Panc1 (cell line): ENCODE measurements at regions not wholly inside any gene's neighbourhood (a gene's known extent, or its start where the extent isn't known, plus 50 kb on each side); places are given as distances from the start of the nearest gene placed in this dataset.

ENCODE experiments used
- ATAC-seq: fragments of 200-7000 bp; cut with Tn5 transposase; 2 replicates; pipeline ENCODE4 v1.9.1; 2020; ENCODE audit warnings: mild to moderate bottlenecking, moderate library complexity
- BruUV-seq: library from RNA; stranded (reverse); fragments of 400-500 nt; replicated peaks from 2 replicates; lab custom pipeline; 2021; lab: Mats Ljungman, UMichigan
- CTCF ChIA-PET: fragments of 300-600 bp; sonication (Branson Sonifier 250); formaldehyde crosslinking; loops from one replicate; lab custom pipeline; 2022; ENCODE audit warnings: antibody characterized with exemption; lab: Charles Lee
- POLR2A ChIA-PET: fragments of 300-600 bp; sonication (Branson Sonifier 250); formaldehyde crosslinking; loops from one replicate; lab custom pipeline; 2022; ENCODE audit warnings: antibody characterized with exemption; lab: Charles Lee
- DNase-seq: peaks from one replicate; pipeline ENCODE4 v3.0.0-alpha.2; 2010; ENCODE audit warnings: low read depth, low spot score
- H3K27ac ChIP-seq: 2 replicates; pipeline ENCODE4 v1.5.1; 2011; ENCODE audit warnings: mild to moderate bottlenecking, low read length, inconsistent platforms
- H3K27me3 ChIP-seq: fragments of 200-500 bp; sonication (Bioruptor generic); 2 replicates; pipeline ENCODE4 v1.6.0; 2014; ENCODE audit warnings: low read length, inconsistent platforms; ENCODE audit not compliant: control insufficient read depth, insufficient read depth
- H3K36me3 ChIP-seq: fragments of 200-500 bp; sonication (Bioruptor generic); 2 replicates; pipeline ENCODE4 v1.5.1; 2014; ENCODE audit warnings: inconsistent platforms, mild to moderate bottlenecking, low read length, moderate library complexity; ENCODE audit not compliant: control insufficient read depth, insufficient read depth
- H3K4me1 ChIP-seq: 2 replicates; pipeline ENCODE4 v1.5.1; 2011; ENCODE audit warnings: inconsistent platforms, mild to moderate bottlenecking, low read length, moderate library complexity; ENCODE audit not compliant: control insufficient read depth, insufficient read depth
- H3K4me3 ChIP-seq, 2 experiments: 2 replicates each; pipeline ENCODE4 v1.5.1; 2011 to 2012; ENCODE audit warnings: low read depth in 2 of 2, low read length in 2 of 2, mild to moderate bottlenecking in 2 of 2, inconsistent platforms in 1 of 2, moderate library complexity in 1 of 2
- H3K9me3 ChIP-seq: fragments of 200-500 bp; sonication (Bioruptor generic); 2 replicates; pipeline ENCODE4 v1.5.1; 2014; ENCODE audit warnings: low read depth, mild to moderate bottlenecking, inconsistent platforms, low read length, moderate library complexity; ENCODE audit not compliant: control insufficient read depth, insufficient read depth
- POLR2AphosphoS5 ChIP-seq: IDR thresholded peaks from 2 replicates; pipeline ENCODE4 v1.6.1; 2012; ENCODE audit warnings: mild to moderate bottlenecking, low read depth, low read length, moderate library complexity
- SIN3A ChIP-seq: IDR thresholded peaks from 2 replicates; pipeline ENCODE4 v1.6.1; 2012; ENCODE audit warnings: low read depth, mild to moderate bottlenecking, low read length, moderate library complexity, borderline replicate concordance; ENCODE audit not compliant: insufficient read depth
- TCF7L2 ChIP-seq: IDR thresholded peaks from 2 replicates; pipeline ENCODE4 v1.6.1; 2011; ENCODE audit warnings: mild to moderate bottlenecking, low read depth, low read length, inconsistent platforms
- in situ Hi-C: cut with HindIII; loops from 2 replicates; pipeline ENCODE4 v1.10.0; 2016; ENCODE audit warnings: low sequenced_read_pairs, low pct_unique_long_range_greater_than_20kb
- intact Hi-C: fragments of 100-400 bp; cut with micrococcal nuclease; formaldehyde crosslinking; loops from one replicate; pipeline ENCODE4 v1.10.0; 2022; ENCODE audit not compliant: unreplicated experiment
- TF ChIP-seq, protein P1 (sequence below): fragments of 450-650 bp; IDR thresholded peaks from 2 replicates; pipeline ENCODE4 v1.5.1; 2017; ENCODE audit warnings: mild to moderate bottlenecking
- TF ChIP-seq, protein P2 (sequence below), 2 experiments: IDR thresholded peaks; 2 replicates each; pipeline ENCODE4 v1.6.1; 2011 to 2012; ENCODE audit warnings: low read depth in 2 of 2, control low read depth in 1 of 2, low read length in 1 of 2, mild to moderate bottlenecking in 1 of 2, moderate library complexity in 1 of 2; ENCODE audit not compliant: insufficient read depth in 1 of 2

DNA sequence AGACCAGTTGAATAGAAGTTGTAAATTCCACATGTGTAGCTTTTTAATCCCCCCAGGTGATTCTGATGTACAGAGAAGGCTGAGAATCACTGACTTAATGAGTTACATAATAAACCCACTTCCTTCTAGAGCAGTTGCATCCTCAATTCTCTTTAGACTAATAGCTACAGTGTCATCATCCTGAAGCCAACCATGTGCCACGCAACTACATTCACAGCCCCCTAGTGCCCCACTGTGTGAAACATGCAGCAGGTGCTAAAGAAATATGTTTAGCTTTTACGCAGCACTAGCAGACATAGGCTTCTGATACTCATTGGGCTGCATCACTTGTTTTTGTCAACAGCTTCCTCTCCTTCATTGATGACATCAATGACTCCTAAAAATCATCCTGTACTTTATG lies 1168.3 kb downstream of the BCL11B start:
- no peaks in the 10 kb centered on the region for H3K9me3 ChIP-seq
- intact Hi-C loops = no loop called here
- TF ChIP-seq POLR2AphosphoS5 (no peak), TCF7L2 (no peak)
- TF ChIP-seq, protein P1, sequence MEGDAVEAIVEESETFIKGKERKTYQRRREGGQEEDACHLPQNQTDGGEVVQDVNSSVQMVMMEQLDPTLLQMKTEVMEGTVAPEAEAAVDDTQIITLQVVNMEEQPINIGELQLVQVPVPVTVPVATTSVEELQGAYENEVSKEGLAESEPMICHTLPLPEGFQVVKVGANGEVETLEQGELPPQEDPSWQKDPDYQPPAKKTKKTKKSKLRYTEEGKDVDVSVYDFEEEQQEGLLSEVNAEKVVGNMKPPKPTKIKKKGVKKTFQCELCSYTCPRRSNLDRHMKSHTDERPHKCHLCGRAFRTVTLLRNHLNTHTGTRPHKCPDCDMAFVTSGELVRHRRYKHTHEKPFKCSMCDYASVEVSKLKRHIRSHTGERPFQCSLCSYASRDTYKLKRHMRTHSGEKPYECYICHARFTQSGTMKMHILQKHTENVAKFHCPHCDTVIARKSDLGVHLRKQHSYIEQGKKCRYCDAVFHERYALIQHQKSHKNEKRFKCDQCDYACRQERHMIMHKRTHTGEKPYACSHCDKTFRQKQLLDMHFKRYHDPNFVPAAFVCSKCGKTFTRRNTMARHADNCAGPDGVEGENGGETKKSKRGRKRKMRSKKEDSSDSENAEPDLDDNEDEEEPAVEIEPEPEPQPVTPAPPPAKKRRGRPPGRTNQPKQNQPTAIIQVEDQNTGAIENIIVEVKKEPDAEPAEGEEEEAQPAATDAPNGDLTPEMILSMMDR = no peak
- in situ Hi-C loops = no loop called here
- POLR2A ChIA-PET = no interaction called here
- H3K4me3 ChIP-seq = no peak overlapping the region
- H3K36me3 ChIP-seq = no peaks in the 10 kb centered on the region
- CTCF ChIA-PET = no interaction called here
- no peaks in the 10 kb centered on the region for H3K4me1 ChIP-seq
- no peak for DNase-seq
- BruUV-seq = no TSS peak
- no peaks in the 10 kb centered on the region for H3K27me3 ChIP-seq
- no peak for ATAC-seq
- no peak overlapping the region for H3K27ac ChIP-seq

DNA sequence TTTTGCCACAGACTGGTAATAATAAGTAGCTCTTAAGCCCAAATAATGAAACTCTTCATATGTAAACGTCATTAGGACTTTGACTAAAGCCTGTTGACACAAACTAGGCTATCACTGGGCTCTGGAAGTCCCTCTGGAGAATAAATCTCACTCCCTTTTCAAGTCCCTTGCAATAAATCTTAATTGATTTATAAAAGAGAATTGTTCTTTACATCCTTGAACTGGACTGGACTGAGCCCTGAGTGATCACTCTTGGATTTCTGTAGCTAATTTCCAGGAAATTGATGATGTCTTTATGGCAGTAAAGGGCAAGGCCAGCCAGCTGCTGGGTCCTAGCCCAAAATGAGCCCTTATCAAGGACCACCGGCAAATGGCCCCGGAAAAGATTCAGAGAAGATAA lies 1162.7 kb downstream of the BCL11B start:
- ChIA-PET CTCF (no interaction called here), POLR2A (no interaction called here)
- TF ChIP-seq, protein P2, sequence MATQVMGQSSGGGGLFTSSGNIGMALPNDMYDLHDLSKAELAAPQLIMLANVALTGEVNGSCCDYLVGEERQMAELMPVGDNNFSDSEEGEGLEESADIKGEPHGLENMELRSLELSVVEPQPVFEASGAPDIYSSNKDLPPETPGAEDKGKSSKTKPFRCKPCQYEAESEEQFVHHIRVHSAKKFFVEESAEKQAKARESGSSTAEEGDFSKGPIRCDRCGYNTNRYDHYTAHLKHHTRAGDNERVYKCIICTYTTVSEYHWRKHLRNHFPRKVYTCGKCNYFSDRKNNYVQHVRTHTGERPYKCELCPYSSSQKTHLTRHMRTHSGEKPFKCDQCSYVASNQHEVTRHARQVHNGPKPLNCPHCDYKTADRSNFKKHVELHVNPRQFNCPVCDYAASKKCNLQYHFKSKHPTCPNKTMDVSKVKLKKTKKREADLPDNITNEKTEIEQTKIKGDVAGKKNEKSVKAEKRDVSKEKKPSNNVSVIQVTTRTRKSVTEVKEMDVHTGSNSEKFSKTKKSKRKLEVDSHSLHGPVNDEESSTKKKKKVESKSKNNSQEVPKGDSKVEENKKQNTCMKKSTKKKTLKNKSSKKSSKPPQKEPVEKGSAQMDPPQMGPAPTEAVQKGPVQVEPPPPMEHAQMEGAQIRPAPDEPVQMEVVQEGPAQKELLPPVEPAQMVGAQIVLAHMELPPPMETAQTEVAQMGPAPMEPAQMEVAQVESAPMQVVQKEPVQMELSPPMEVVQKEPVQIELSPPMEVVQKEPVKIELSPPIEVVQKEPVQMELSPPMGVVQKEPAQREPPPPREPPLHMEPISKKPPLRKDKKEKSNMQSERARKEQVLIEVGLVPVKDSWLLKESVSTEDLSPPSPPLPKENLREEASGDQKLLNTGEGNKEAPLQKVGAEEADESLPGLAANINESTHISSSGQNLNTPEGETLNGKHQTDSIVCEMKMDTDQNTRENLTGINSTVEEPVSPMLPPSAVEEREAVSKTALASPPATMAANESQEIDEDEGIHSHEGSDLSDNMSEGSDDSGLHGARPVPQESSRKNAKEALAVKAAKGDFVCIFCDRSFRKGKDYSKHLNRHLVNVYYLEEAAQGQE (IDR thresholded peaks at IDR 0.05; ENCODE audit: insufficient read depth in 1 of 2, low read depth in 2 of 2, low read length in 1 of 2) = no peak
- TF ChIP-seq, protein P1 = no peak
- TF ChIP-seq POLR2AphosphoS5 = no peak
- TF ChIP-seq SIN3A = no peak
- no peak for TF ChIP-seq TCF7L2
- DNase-seq = no peak
- Histone ChIP-seq H3K4me1 (no peaks in the 10 kb centered on the region), H3K9me3 (no peaks in the 10 kb centered on the region), H3K4me3 (no peak overlapping the region), H3K27me3 (no peaks in the 10 kb centered on the region), H3K27ac (no peak overlapping the region), H3K36me3 (no peaks in the 10 kb centered on the region)
- in situ Hi-C loops = no loop called here
- BruUV-seq = no TSS peak
- no peak for ATAC-seq
- intact Hi-C loops = no loop called here
